ENCODE measurements at regions not wholly inside any gene's neighbourhood (a gene's known extent, or its start where the extent isn't known, plus 50 kb on each side); places are given as distances from the start of the nearest gene placed in this dataset.

DNA sequence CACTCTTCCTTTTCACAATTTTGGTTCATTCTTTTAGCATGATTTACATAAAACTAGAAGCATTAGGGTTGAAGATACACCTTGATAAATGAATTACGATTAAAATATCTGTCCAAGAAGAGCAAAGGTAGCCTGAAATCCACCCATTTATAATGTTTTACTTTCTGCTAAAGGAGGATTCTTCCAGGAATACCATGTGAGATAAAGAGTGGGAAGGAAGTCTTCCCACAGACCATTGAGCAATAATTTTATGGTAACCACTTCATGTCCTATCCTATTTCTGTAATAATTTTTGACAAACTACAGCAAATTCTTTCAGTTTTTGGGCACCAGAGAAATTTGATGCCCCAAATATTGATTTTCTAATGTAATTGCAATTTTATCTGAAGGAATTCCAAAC is 150.6 kb upstream of the STEAP4 start:
- Histone ChIP-seq H3K4me2 (ENCODE audit: unreplicated experiment) (no peak overlapping the region), H3K4me3 (no peak overlapping the region), H3K27ac (no peak overlapping the region), H4K20me1 (ENCODE audit: insufficient read depth) (no peaks in the 10 kb centered on the region), H3K4me1 (ENCODE audit: insufficient read depth) (no peaks in the 10 kb centered on the region), H3K27me3 (replicated peaks; ENCODE audit: insufficient read depth) (no peaks in the 10 kb centered on the region; the same call in 1 of the 2 replicates), H3K79me2 (ENCODE audit: insufficient read depth) (no peaks in the 10 kb centered on the region), H3K9me3 (ENCODE audit: low read depth) (no peaks in the 10 kb centered on the region), H2AFZ (no peak overlapping the region), H3K36me3 (ENCODE audit: low read depth) (no peaks in the 10 kb centered on the region), H3F3A (ENCODE audit: insufficient read depth) (no peaks in the 10 kb centered on the region), H3K9ac (no peak overlapping the region), H3K9me2 (ENCODE audit: insufficient read depth) (no peaks in the 10 kb centered on the region)
- WGBS, 2 experiments (ENCODE audit: low coverage in 1 of 2, low lambda C conversion rate in 2 of 2, missing lambda C conversion rate in 2 of 2), result 35 to 42% methylated on average over 1 of the region's 1 CpG
- in situ Hi-C loops (cut with MboI), result no loop called here
- no peak for TF ChIP-seq EZH2 (IDR thresholded peaks at IDR 0.05; ENCODE audit: insufficient read depth, poor library complexity, severe bottlenecking)
- no peak for TF ChIP-seq EZH2phosphoT487 (IDR thresholded peaks at IDR 0.05; ENCODE audit: insufficient read depth, low read depth)
- DNase-seq, result no peak

DNA sequence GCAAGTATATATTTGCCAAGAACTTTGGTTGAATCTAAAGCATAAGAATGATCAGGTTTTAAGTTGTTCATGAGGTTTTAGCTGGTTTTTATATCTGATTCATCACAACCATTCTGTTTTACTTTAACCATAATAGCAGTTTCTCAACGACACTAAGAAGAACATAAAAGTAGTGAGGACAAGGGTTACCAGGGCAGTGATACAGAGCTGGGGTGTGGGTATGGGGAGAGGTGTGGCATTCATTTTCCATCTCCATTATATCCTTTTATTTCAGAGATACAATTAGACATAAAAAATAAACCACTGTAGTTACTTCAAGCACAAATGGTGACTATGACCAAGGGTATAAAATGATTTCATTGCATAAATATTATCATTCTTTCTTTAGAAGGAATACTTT is 149.8 kb upstream of the STEAP4 start:
- Histone ChIP-seq H3K9me3 (ENCODE audit: low read depth) (no peaks in the 10 kb centered on the region), H3K4me3 (no peak overlapping the region), H3K27me3 (replicated peaks; ENCODE audit: insufficient read depth) (no peaks in the 10 kb centered on the region; the same call in 1 of the 2 replicates), H4K20me1 (ENCODE audit: insufficient read depth) (no peaks in the 10 kb centered on the region), H3F3A (ENCODE audit: insufficient read depth) (no peaks in the 10 kb centered on the region), H3K9ac (no peak overlapping the region), H3K79me2 (ENCODE audit: insufficient read depth) (no peaks in the 10 kb centered on the region), H3K4me1 (ENCODE audit: insufficient read depth) (no peaks in the 10 kb centered on the region), H3K36me3 (ENCODE audit: low read depth) (no peaks in the 10 kb centered on the region), H2AFZ (no peak overlapping the region), H3K9me2 (ENCODE audit: insufficient read depth) (no peaks in the 10 kb centered on the region), H3K4me2 (ENCODE audit: unreplicated experiment) (no peak overlapping the region), H3K27ac (no peak overlapping the region)
- TF ChIP-seq EZH2 (IDR thresholded peaks at IDR 0.05; ENCODE audit: insufficient read depth, poor library complexity, severe bottlenecking), result no peak
- no peak for TF ChIP-seq EZH2phosphoT487 (IDR thresholded peaks at IDR 0.05; ENCODE audit: insufficient read depth, low read depth)
- WGBS, 2 experiments (ENCODE audit: low coverage in 1 of 2, low lambda C conversion rate in 2 of 2, missing lambda C conversion rate in 2 of 2), result 42 to 56% methylated on average over 1 of the region's 1 CpG
- in situ Hi-C loops (cut with MboI), result no loop called here
- DNase-seq, result no peak

DNA sequence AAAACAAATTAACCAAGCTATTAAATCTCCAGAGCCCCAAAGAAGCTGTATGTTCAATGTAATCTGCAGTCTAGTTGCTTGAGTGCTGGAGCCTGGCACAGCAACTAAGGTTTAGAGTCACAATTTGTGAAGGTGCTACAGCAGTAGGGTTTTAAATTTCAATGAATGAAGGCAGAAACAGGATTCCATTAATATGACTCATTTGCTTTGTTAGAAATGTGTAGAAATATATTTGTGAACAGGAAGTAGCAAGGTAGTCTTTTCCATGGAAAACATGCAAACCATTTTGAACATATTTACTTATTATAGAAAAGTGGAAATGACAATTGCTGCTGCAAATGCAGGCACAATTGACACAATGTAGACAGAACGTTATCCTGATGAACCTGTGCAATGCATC is 149.0 kb upstream of the STEAP4 start:
- H4K20me1 ChIP-seq (ENCODE audit: insufficient read depth), result no peaks in the 10 kb centered on the region
- H3F3A ChIP-seq (ENCODE audit: insufficient read depth), result no peaks in the 10 kb centered on the region
- DNase-seq, result peak; percentile 1
- H3K4me2 ChIP-seq (ENCODE audit: unreplicated experiment), result no peak overlapping the region
- 25 to 28% methylated on average over 1 of the region's 1 CpG for WGBS, 2 experiments (ENCODE audit: low coverage in 1 of 2, low lambda C conversion rate in 2 of 2, missing lambda C conversion rate in 2 of 2)
- H3K79me2 ChIP-seq (ENCODE audit: insufficient read depth), result no peaks in the 10 kb centered on the region
- in situ Hi-C loops (cut with MboI), result no loop called here
- H3K27me3 ChIP-seq (replicated peaks; ENCODE audit: insufficient read depth), result no peaks in the 10 kb centered on the region; the same call in 1 of the 2 replicates
- H3K27ac ChIP-seq, result no peak overlapping the region
- no peaks in the 10 kb centered on the region for H3K36me3 ChIP-seq (ENCODE audit: low read depth)
- no peak overlapping the region for H2AFZ ChIP-seq
- no peak overlapping the region for H3K9ac ChIP-seq
- H3K4me3 ChIP-seq, result no peak overlapping the region
- H3K9me2 ChIP-seq (ENCODE audit: insufficient read depth), result no peaks in the 10 kb centered on the region
- H3K9me3 ChIP-seq (ENCODE audit: low read depth), result no peaks in the 10 kb centered on the region
- H3K4me1 ChIP-seq (ENCODE audit: insufficient read depth), result no peaks in the 10 kb centered on the region
- TF ChIP-seq EZH2phosphoT487 (IDR thresholded peaks at IDR 0.05; ENCODE audit: insufficient read depth, low read depth), result no peak
- no peak for TF ChIP-seq EZH2 (IDR thresholded peaks at IDR 0.05; ENCODE audit: insufficient read depth, poor library complexity, severe bottlenecking)

- no peak overlapping the region for H3K9ac ChIP-seq
- 28 to 35% methylated on average over 3 of the region's 3 CpGs for WGBS, 2 experiments (ENCODE audit: low coverage in 1 of 2, low lambda C conversion rate in 2 of 2, missing lambda C conversion rate in 2 of 2)
- no peaks in the 10 kb centered on the region for H3F3A ChIP-seq (ENCODE audit: insufficient read depth)
- TF ChIP-seq EZH2 (IDR thresholded peaks at IDR 0.05; ENCODE audit: insufficient read depth, poor library complexity, severe bottlenecking) (no peak), EZH2phosphoT487 (IDR thresholded peaks at IDR 0.05; ENCODE audit: insufficient read depth, low read depth) (no peak)
- in situ Hi-C loops (cut with MboI), result no loop called here
- H3K27ac ChIP-seq, result no peak overlapping the region
- no peaks in the 10 kb centered on the region for H3K4me1 ChIP-seq (ENCODE audit: insufficient read depth)
- H3K36me3 ChIP-seq (ENCODE audit: low read depth), result no peaks in the 10 kb centered on the region
- H3K4me2 ChIP-seq (ENCODE audit: unreplicated experiment), result no peak overlapping the region
- H3K27me3 ChIP-seq (replicated peaks; ENCODE audit: insufficient read depth), result no peaks in the 10 kb centered on the region; the same call in 1 of the 2 replicates
- no peak for DNase-seq
- H3K4me3 ChIP-seq, result no peak overlapping the region
- no peaks in the 10 kb centered on the region for H3K9me2 ChIP-seq (ENCODE audit: insufficient read depth)
- no peaks in the 10 kb centered on the region for H4K20me1 ChIP-seq (ENCODE audit: insufficient read depth)
- no peaks in the 10 kb centered on the region for H3K79me2 ChIP-seq (ENCODE audit: insufficient read depth)
- no peaks in the 10 kb centered on the region for H3K9me3 ChIP-seq (ENCODE audit: low read depth)
- no peak overlapping the region for H2AFZ ChIP-seq
Observed at GRCh38 chr7:88452646-88453045, 146.0 kb upstream of the STEAP4 start.

DNA sequence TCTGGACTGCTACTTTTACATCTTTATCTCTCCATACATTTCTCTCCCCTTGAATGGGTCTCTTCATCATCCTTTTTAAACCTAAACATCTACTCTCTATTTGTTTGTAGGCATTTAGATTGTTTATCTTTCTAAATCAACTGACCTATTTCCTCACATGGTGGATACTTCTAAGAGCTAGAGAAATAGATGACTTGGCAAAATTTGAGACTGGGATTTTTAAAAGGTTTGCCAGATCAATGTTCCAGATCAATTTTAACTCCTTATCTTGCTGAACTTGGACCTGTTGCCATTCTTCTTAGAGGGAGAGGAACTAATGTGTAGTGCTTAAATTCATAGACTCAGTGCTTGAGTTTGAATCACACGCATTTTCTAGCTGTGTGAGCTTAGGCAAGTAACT is 144.2 kb upstream of the STEAP4 start:
- TF ChIP-seq EZH2phosphoT487 (IDR thresholded peaks at IDR 0.05; ENCODE audit: insufficient read depth, low read depth), result no peak
- TF ChIP-seq EZH2 (IDR thresholded peaks at IDR 0.05; ENCODE audit: insufficient read depth, poor library complexity, severe bottlenecking), result no peak
- Histone ChIP-seq H3K27me3 (replicated peaks; ENCODE audit: insufficient read depth) (no peaks in the 10 kb centered on the region; the same call in 1 of the 2 replicates), H3K4me1 (ENCODE audit: insufficient read depth) (no peaks in the 10 kb centered on the region), H3K79me2 (ENCODE audit: insufficient read depth) (no peaks in the 10 kb centered on the region), H3K4me3 (no peak overlapping the region), H3K9ac (no peak overlapping the region), H4K20me1 (ENCODE audit: insufficient read depth) (no peaks in the 10 kb centered on the region), H3K9me2 (ENCODE audit: insufficient read depth) (no peaks in the 10 kb centered on the region), H3K27ac (no peak overlapping the region), H3K9me3 (ENCODE audit: low read depth) (no peaks in the 10 kb centered on the region), H3K36me3 (ENCODE audit: low read depth) (no peaks in the 10 kb centered on the region), H3F3A (ENCODE audit: insufficient read depth) (no peaks in the 10 kb centered on the region), H3K4me2 (ENCODE audit: unreplicated experiment) (no peak overlapping the region), H2AFZ (no peak overlapping the region)
- in situ Hi-C loops (cut with MboI), result no loop called here
- no peak for DNase-seq
- WGBS, 2 experiments (ENCODE audit: low coverage in 1 of 2, low lambda C conversion rate in 2 of 2, missing lambda C conversion rate in 2 of 2), result 43 to 52% methylated on average over 1 of the region's 1 CpG

Measured in GM23248 (cell line).